OCI-LY7 (cell line): ENCODE measurements at regions not wholly inside any gene's neighbourhood (a gene's known extent, or its start where the extent isn't known, plus 50 kb on each side); places are given as distances from the start of the nearest gene placed in this dataset.

Experiments
- CTCF ChIP-seq: fragments of 200-600 bp; sonication (generic); conservative IDR thresholded peaks from 2 replicates; pipeline ENCODE4 v1.5.1; 2014; ENCODE audit warnings: mild to moderate bottlenecking, antibody characterized with exemption, low read length, moderate library complexity, mixed read lengths
- EZH2phosphoT487 ChIP-seq: fragments of 200-600 bp; sonication (generic); IDR thresholded peaks from 2 replicates; pipeline ENCODE4 v1.6.1; 2018; ENCODE audit warnings: low read depth, borderline replicate concordance, mild to moderate bottlenecking, mixed run types, antibody characterized with exemption, low read length, moderate library complexity, mixed read lengths

- TF ChIP-seq CTCF = no peak
- no peak for TF ChIP-seq EZH2phosphoT487
Measured at GRCh38 chr7:138245216-138245615, 169.0 kb downstream of the AKR1D1 start.
